ENCODE measurements at regions not wholly inside any gene's neighbourhood (a gene's known extent, or its start where the extent isn't known, plus 50 kb on each side); places are given as distances from the start of the nearest gene placed in this dataset.

DNA sequence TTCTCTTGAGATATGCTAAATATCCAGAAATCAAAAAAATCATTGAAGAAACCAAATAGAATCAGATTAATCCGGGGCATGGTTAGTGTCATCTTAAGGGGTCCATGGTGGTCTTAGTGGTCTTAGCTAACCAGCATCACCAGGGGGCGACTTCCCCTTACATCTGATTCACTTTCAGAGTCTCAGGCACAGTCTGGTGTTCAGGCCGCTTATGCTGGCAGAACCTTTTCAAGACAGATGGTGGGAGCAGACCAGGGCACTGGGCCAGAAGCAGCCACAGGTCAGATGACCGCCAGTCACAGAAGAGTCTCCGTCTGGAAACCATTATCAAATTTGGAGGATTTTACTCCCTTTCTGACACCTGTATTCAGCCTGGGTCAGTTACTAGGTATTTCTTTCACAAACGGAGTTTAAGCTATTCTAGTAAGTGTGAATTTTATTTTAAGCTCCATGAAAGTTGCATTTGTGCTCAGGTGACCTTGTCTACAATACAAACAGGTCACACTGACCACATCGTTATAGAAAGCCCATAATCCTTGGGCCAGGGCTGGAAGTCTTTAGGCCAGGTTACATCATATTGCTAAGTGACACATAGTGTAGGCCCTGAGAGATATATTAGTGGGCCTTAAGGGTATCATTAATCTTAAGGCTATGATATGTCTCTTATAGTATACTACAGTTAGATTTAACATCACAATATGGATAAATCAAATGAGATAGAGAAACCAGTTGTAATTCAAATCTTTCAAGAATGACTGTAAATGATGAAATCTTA, 365.5 kb downstream of the GBE1 start:
- Histone ChIP-seq H3K9me3 (ENCODE audit: low read length) (no peaks in the 10 kb centered on the region), H2AFZ (ENCODE audit: low read length) (no peak overlapping the region), H3K4me1 (ENCODE audit: insufficient read depth, low read length, poor library complexity, severe bottlenecking) (no peaks in the 10 kb centered on the region), H4K20me1 (ENCODE audit: insufficient read depth, low read length) (no peaks in the 10 kb centered on the region), H3K4me2 (ENCODE audit: low read length) (no peak overlapping the region), H3K9me2 (ENCODE audit: insufficient read depth, low read length) (no peaks in the 10 kb centered on the region), H3K27ac (ENCODE audit: low read depth, low read length, poor library complexity, severe bottlenecking) (no peak overlapping the region), H3K36me3 (ENCODE audit: insufficient read depth, low read length) (no peaks in the 10 kb centered on the region), H3K4me3 (ENCODE audit: low read depth, low read length, poor library complexity, severe bottlenecking) (no peak overlapping the region), H3K79me2 (ENCODE audit: insufficient read depth, low read depth, low read length) (no peaks in the 10 kb centered on the region)
- POLR2A ChIA-PET, result no interaction called here
- intact Hi-C loops (cut with micrococcal nuclease; ENCODE audit: unreplicated experiment), result no loop called here
- CTCF ChIA-PET (ENCODE audit: unreplicated experiment), result no interaction called here
- no TSS peak for BruUV-seq (replicated peaks)
- DNase-seq (ENCODE audit: low spot score), result no peak
- TF ChIP-seq EZH2phosphoT487 (IDR thresholded peaks at IDR 0.05; ENCODE audit: borderline replicate concordance, low read depth, low read length), result no peak
- TF ChIP-seq, protein P1, sequence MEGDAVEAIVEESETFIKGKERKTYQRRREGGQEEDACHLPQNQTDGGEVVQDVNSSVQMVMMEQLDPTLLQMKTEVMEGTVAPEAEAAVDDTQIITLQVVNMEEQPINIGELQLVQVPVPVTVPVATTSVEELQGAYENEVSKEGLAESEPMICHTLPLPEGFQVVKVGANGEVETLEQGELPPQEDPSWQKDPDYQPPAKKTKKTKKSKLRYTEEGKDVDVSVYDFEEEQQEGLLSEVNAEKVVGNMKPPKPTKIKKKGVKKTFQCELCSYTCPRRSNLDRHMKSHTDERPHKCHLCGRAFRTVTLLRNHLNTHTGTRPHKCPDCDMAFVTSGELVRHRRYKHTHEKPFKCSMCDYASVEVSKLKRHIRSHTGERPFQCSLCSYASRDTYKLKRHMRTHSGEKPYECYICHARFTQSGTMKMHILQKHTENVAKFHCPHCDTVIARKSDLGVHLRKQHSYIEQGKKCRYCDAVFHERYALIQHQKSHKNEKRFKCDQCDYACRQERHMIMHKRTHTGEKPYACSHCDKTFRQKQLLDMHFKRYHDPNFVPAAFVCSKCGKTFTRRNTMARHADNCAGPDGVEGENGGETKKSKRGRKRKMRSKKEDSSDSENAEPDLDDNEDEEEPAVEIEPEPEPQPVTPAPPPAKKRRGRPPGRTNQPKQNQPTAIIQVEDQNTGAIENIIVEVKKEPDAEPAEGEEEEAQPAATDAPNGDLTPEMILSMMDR (conservative IDR thresholded peaks at IDR 0.05; ENCODE audit: low read length), result peak; percentile 45

DNA sequence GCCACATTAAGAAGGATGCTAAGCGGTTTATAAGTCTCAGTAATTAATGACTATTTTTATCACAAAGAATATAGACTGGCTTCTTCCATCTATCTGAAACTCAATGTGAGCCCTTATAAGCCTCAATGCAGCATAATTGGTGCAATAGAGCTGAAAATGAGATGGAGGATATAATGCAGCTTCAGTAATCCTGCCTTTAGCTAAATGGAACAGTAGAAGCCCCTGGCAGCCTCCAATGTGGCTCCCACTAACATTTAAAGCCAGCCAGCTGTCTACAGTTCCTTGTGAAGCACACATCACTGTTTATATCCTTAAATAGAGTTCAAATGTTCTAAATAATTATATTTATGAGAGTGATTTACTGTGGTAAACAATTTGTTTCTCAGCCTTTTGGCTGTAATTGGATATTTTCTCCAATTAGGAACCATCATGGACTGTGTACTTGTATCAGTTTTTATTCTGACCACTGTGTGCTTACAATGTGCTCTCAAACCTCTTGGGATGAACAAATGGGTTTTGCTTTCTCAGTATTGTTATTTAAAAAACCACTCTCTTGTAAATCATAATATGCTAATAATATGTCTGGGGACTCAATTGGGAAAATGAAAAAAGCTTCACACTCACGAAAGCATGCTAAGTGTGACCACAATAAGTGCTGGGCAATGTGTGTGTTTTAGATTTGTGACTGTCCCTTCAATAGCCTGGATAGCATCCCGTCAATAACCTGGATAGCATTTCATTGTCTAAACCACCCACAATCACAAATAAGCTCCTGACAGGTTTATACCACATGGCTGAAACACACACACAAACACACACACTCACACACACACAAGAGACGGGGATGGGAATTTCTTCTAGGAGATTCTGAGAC, 366.6 kb downstream of the GBE1 start:
- ChIA-PET POLR2A (no interaction called here), CTCF (ENCODE audit: unreplicated experiment) (no interaction called here)
- no peaks in the 10 kb centered on the region for H3K79me2 ChIP-seq (ENCODE audit: insufficient read depth, low read depth, low read length)
- no peak overlapping the region for H3K4me2 ChIP-seq (ENCODE audit: low read length)
- no peak overlapping the region for H3K27ac ChIP-seq (ENCODE audit: low read depth, low read length, poor library complexity, severe bottlenecking)
- H2AFZ ChIP-seq (ENCODE audit: low read length), result no peak overlapping the region
- no peaks in the 10 kb centered on the region for H3K9me3 ChIP-seq (ENCODE audit: low read length)
- BruUV-seq (replicated peaks), result no TSS peak
- no peaks in the 10 kb centered on the region for H3K4me1 ChIP-seq (ENCODE audit: insufficient read depth, low read length, poor library complexity, severe bottlenecking)
- H3K9me2 ChIP-seq (ENCODE audit: insufficient read depth, low read length), result no peaks in the 10 kb centered on the region
- TF ChIP-seq EZH2phosphoT487 (IDR thresholded peaks at IDR 0.05; ENCODE audit: borderline replicate concordance, low read depth, low read length), result no peak
- TF ChIP-seq, protein P1 (conservative IDR thresholded peaks at IDR 0.05; ENCODE audit: low read length), result no peak
- H3K36me3 ChIP-seq (ENCODE audit: insufficient read depth, low read length), result no peaks in the 10 kb centered on the region
- no peak for DNase-seq (ENCODE audit: low spot score)
- no peak overlapping the region for H3K4me3 ChIP-seq (ENCODE audit: low read depth, low read length, poor library complexity, severe bottlenecking)
- intact Hi-C loops (cut with micrococcal nuclease; ENCODE audit: unreplicated experiment), result no loop called here
- no peaks in the 10 kb centered on the region for H4K20me1 ChIP-seq (ENCODE audit: insufficient read depth, low read length)
